NCI-H69 (cell line): ENCODE measurements at regions not wholly inside any gene's neighbourhood (a gene's known extent, or its start where the extent isn't known, plus 50 kb on each side); places are given as distances from the start of the nearest gene placed in this dataset.
"Not testable (repeated sequence)": the region's sequence is repeated elsewhere in the genome, so short reads cannot be mapped to it uniquely, and the experiment has no call there.

Experiments
- DNase-seq: peaks from one replicate; lab custom pipeline; 2025; lab: John Stamatoyannopoulos, UW

DNA sequence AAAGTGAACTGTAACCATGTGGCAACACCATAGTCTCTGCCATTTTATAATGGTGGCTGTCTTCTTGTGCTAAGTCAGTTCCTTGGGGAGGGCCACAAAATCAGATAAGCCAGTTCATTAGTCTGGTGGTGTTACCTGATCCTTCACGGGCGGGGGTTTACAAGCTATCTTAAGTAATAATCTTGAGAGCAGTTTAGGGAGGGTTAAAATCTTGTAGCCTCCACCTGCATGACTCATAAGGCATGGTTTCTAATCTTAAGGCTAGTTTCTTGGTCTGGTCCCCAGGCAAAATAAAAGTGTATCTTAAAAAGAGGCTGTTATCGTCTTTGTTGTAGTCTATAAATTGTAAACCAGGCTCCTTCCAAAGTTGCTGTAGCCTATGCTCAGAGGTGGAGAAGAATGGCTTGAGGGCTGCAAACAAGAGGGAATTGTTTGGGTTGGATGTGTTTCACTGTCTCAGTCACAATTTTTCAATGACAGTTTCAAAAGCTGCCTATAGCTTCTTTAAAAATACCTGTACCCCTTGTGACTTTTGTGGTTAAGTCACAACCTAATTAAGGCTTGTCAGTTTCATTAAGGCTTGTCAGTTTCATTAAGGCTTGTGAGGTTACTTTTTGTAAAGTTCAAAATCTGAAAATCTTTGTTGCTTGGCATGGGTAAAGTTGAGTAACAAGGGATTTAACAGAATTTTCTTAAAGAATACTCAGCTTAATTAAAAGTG is 135.7 kb downstream of the RPS4Y2 start:
- DNase-seq: no peak

DNA sequence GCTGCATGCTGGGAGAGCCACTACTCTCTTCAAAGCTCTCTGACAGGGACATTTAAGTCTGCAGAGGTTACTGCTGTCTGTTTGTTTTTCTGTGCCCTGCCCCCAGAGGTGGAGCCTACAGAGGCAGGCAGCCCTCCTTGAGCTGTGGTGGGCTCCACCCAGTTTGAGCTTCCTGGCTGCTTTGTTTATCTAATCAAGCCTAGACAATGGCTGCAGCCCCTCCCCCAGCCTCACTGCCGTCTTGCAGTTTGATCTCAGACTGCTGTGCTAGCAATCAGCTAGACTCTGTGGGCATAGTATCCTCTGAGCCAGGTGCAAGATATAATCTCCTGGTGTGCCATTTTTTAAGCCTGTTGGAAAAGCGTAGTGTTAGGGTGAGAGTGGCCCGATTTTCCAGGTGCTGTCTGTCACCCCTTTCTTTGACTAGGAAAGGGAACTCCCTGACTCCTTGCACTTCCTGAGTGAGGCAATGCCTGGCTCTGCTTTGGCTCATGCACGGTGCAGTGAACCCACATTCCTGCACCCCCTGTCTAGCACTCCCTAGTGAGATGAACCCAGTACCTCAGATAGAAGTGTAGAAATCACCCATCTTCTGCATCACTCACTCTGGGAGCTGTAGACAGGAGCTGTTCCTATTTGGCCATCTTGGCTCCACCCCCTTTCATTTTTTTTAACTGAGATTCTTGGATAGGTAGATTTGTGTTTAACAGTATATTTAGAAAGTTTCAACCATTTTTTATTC is 169.6 kb downstream of the RPS4Y2 start:
- peak; percentile 47 for DNase-seq

GRCh38 chrY:20929691-20930342 is 173.9 kb downstream of the RPS4Y2 start:
- no peak for DNase-seq

DNA sequence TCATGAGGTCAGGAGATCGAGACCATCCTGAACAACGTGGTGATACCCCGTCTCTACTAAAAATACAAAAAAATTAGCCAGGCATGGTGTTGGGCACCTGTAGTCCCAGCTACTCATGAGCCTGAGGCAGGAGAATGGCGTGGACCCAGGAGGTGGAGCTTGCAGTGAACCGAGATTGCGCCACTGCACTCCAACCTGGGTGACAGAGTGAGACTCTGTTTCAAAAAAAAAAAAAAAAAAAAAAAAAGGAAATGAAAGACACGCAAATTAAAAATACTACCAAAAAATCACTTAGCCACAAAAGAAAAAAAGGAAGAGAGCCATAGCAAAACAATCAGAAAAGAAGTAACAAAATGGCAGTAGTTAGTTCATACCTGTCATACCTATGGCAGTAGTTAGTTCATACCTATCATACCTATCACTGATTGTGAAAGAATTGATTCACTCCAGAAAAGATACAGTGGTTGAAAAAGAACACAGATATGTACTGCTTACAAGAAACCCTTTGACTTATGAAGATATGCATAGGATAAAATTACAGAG is 180.9 kb downstream of the RPS4Y2 start:
- not testable (repeated sequence) for DNase-seq

DNA sequence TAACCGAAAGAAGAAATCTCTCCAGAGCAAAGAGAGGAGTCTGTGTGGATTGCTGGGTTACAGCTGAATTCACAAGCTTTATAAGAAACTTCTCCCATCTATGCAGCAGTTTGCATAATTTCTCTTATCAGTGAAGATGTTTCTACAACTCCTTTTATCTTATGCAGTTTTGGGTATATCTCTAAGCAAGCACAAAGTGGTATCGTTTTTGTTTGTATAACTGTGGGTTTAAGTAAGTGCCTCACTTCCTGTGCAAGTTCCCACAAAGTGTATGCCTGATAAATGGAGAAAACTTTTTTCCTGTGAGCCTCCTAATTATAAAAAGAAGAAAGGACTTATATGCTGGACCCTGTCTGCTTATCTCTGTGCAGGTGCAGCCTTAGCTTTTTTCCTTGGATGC is 205.6 kb downstream of the RPS4Y2 start:
- DNase-seq: no peak

GRCh38 chrY:20967828-20968227 is 211.9 kb downstream of the RPS4Y2 start:
- DNase-seq: no peak

GRCh38 chrY:20968237-20968636 is 212.3 kb downstream of the RPS4Y2 start:
- DNase-seq: no peak

- no peak for DNase-seq
Measured at GRCh38 chrY:20971371-20971770, 215.5 kb downstream of the RPS4Y2 start.

DNA sequence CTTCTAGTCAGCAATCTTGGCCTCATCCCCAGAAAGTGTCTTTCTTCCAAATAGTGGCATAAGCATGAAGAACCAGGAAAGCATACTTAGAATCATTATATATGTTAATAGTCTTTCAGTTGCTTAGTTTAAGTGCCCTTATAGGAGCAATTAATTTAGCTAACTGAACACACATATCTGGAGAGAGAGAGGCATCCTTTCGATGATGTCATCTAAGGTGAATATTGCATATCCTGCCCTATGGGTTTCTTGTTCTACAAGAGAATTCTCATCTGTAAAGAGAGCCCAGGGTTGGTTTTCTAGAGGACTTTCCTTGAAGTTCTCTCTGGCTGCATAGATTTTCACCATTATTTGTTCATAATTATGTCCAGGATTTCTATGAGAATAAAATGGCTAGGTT is 230.1 kb downstream of the RPS4Y2 start:
- DNase-seq: no peak

GRCh38 chrY:20990123-20990522 is 234.2 kb downstream of the RPS4Y2 start:
- no peak for DNase-seq

DNA sequence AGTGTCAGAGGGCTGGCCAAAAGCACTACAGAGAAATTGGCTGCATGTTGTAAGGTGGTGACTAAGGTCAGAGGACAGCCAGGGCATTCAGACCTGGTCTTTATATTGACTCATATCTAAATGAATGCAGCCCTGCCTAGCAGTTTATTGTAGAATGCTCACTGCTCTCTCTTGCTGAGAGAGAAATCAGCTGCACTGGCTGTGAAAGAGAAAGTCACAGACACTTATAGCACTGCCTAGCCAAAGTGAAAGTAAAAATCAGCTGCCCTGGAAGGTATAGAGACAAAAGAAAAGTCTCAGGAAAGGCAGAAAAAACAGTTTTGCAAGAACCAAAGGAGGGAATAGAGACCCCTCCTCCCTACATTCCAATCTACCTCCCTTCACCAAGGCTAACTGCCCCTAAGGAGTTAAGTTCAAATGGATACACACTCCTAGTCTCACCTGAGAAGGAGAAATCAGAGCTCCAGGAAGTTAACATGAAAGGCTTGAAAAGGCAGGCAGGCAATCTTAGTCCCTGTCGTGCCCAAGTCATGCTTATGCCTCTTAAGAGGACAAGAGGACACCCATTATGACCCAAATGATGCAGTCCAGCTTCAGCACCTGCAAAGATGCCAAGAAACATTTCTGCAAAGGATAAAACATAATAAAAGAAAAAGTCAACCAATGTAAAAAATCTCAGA is 235.1 kb downstream of the RPS4Y2 start:
- peak; percentile 4 for DNase-seq

GRCh38 chrY:20997355-20997754 is 241.4 kb downstream of the RPS4Y2 start:
- DNase-seq: no peak

- no peak for DNase-seq
Measured at GRCh38 chrY:20998016-20998415, 242.1 kb downstream of the RPS4Y2 start.

- DNase-seq: no peak
Measured at GRCh38 chrY:20998483-20998882, 242.6 kb downstream of the RPS4Y2 start.

DNA sequence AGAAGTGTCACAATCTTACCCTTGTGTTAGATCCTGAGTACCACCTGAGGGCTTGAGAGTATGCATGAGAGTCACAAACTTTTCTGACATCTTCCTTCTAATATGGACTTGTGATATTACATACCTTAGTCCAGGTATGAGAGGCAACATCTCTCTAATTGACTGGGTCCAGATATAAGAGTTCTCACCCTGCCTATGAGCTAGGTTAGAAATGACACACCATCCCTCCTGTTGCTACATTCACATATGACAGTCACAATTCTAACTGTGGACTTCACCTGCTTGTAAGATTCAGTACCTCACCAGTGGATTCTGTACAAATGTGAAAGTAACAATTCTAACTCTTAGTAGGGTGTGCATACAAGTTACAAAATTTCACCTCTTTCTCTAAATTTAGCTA is 245.2 kb downstream of the RPS4Y2 start:
- DNase-seq: no peak

DNA sequence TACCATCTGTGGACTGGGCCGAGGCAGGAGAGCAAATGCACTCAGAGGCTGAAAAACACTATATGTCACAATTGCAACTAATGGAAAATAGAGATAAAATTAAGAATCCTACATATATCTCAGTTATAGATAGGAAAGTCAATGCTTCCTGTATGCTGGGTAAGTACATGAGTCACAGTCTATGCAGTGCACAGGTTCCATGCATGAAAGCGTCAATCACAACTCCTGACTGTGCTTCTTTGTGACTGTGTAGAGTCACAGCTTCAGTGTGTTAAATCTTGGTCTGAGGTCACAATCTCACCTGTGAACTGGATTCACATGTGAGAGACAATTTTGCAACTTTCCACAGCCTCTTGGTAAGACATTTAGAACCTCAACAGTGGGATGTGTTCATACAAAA is 247.2 kb downstream of the RPS4Y2 start:
- no peak for DNase-seq

DNA sequence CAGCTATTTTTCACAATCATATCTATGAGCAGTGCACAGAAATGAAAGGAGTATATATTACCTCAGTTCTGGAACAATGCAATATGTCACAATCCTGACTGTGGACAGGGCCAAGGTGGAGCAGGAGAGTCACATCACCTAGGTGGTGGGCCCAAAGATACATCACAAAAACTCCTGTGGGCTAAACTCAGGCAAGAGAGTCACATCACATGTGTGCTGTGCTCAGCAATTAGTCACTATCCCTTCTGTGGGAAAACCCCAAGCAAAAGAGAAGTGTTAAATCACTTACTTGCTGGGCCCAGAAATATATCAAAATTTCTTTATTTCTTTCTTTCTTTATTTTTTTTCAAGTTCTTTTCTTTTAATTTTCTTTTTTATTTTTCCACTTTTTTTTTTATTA is 249.6 kb downstream of the RPS4Y2 start:
- DNase-seq: no peak

GRCh38 chrY:21021811-21022210 is 265.9 kb downstream of the RPS4Y2 start:
- DNase-seq: no peak

- DNase-seq: no peak
Measured at GRCh38 chrY:21022326-21023044, 266.6 kb downstream of the RPS4Y2 start.

- DNase-seq: no peak
Measured at GRCh38 chrY:21023906-21024305, 268.0 kb downstream of the RPS4Y2 start.

DNA sequence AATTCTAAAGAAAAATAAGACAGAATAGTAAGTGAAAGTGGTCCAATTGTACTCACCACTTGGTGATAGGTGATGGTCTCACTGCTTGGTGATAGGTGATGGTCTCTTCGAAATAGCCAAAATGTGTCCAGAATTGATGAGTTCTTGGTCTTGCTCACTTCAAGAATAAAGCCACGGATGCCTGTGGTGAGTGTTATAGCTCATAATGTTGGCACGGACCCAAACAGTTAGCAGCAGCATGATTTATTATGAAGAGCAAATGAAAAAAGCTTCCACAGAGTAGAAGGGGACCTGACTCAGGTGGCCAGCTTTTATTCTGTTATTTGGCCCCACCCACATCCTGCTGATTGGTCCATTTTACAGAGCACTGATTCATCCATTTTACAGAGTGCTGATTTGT is 272.6 kb downstream of the RPS4Y2 start:
- peak; percentile 2 for DNase-seq

DNA sequence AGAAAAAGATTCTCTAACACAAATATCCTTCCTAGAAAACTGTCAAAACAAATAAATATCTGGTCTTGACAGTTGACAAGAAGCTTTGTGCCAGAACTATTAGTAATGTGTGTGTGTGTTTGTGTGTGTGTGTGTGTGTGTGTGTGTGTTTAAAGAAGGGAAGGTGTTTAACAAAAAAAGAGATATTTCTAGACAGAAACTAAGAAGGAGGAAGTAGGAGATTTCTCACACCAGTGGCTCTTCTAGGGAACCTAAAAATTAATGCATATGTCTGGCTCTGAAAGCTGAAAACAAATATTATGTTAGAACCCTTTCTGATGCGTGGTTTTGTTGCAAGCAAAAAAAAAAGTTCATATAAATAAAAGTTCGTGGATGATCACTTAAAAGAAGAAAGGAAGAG is 277.5 kb downstream of the RPS4Y2 start:
- no peak for DNase-seq
